Esophagus (tissue), 2 donors: ENCODE measurements at regions not wholly inside any gene's neighbourhood (a gene's known extent, or its start where the extent isn't known, plus 50 kb on each side); places are given as distances from the start of the nearest gene placed in this dataset.

ENCODE experiments used
- H3K27ac ChIP-seq, 2 donors: one replicate each; pipeline ENCODE4 v1.5.1; 2013; ENCODE audit warnings: low read depth in 2 of 2, mild to moderate bottlenecking in 2 of 2, inconsistent platforms in 1 of 2, low read length in 1 of 2, moderate library complexity in 1 of 2
- H3K27me3 ChIP-seq, 2 donors: one replicate each; pipeline ENCODE4 v1.6.1; 2013; ENCODE audit warnings: low read length in 2 of 2, control low read depth in 1 of 2, mild to moderate bottlenecking in 1 of 2; ENCODE audit not compliant: insufficient read depth in 2 of 2, control insufficient read depth in 1 of 2
- H3K36me3 ChIP-seq, 2 donors: one replicate each; pipeline ENCODE4 v1.6.1; 2013; ENCODE audit warnings: low read length in 1 of 2; ENCODE audit not compliant: control insufficient read depth in 2 of 2, insufficient read depth in 2 of 2
- H3K4me1 ChIP-seq, 2 donors: one replicate each; pipeline ENCODE4 v1.6.1; 2013; ENCODE audit warnings: low read length in 1 of 2; ENCODE audit not compliant: control insufficient read depth in 2 of 2, insufficient read depth in 2 of 2
- H3K4me3 ChIP-seq, 2 donors: one replicate each; pipeline ENCODE4 v1.5.1; 2013; ENCODE audit warnings: low read length in 2 of 2, mild to moderate bottlenecking in 2 of 2, low read depth in 1 of 2, moderate library complexity in 1 of 2
- H3K9me3 ChIP-seq, 2 donors: one replicate each; pipeline ENCODE4 v1.6.1; 2013; ENCODE audit warnings: mild to moderate bottlenecking in 2 of 2, low read depth in 1 of 2, low read length in 1 of 2, moderate library complexity in 1 of 2; ENCODE audit not compliant: control insufficient read depth in 2 of 2, insufficient read depth in 1 of 2
- WGBS, 2 donors: extraction: QIAGEN DNeasy Blood & Tissue Kit; methylation state at CpG; one replicate each; pipeline ENCODE4 v1.1.7; 2013; 5-methylcytosine and 5-hydroxymethylcytosine counted together
- donor health status: healthy with polysubstance abuse.
- donor health status: Bipolar disorder and iron deficiency.

GRCh38 chr14:97779140-97779539 is 982.0 kb downstream of the VRK1 start:
- H3K4me3 ChIP-seq: no peak overlapping the region
- H3K27me3 ChIP-seq: no peaks in the 10 kb centered on the region
- no peaks in the 10 kb centered on the region for H3K9me3 ChIP-seq
- H3K4me1 ChIP-seq: peaks cover 2 to 8% of the 10 kb centered on the region in 2 donors
- H3K27ac ChIP-seq: no peak overlapping the region
- H3K36me3 ChIP-seq: no peaks in the 10 kb centered on the region
- 77 to 81% methylated on average over 5 of the region's 5 CpGs for WGBS, 2 donors

GRCh38 chr14:97780804-97781203 is 983.6 kb downstream of the VRK1 start:
- Histone ChIP-seq H3K27ac (no peak overlapping the region), H3K36me3 (no peaks in the 10 kb centered on the region), H3K4me3 (no peak overlapping the region), H3K4me1 (peaks cover 0 to 8% of the 10 kb centered on the region in 2 donors), H3K9me3 (no peaks in the 10 kb centered on the region), H3K27me3 (no peaks in the 10 kb centered on the region)
- 90 to 92% methylated on average over 5 of the region's 5 CpGs for WGBS, 2 donors

- H3K27me3 ChIP-seq: no peaks in the 10 kb centered on the region
- no peaks in the 10 kb centered on the region for H3K9me3 ChIP-seq
- peaks cover 0 to 2% of the 10 kb centered on the region in 2 donors for H3K4me1 ChIP-seq
- H3K27ac ChIP-seq: no peak overlapping the region
- no peak overlapping the region for H3K4me3 ChIP-seq
- 81 to 85% methylated on average over 5 of the region's 5 CpGs for WGBS, 2 donors
- H3K36me3 ChIP-seq: no peaks in the 10 kb centered on the region
These were observed 984.8 kb downstream of the VRK1 start for GRCh38 chr14:97781961-97782360.

GRCh38 chr14:97782871-97783414 is 985.8 kb downstream of the VRK1 start:
- Histone ChIP-seq H3K27me3 (no peaks in the 10 kb centered on the region), H3K4me1 (no peaks in the 10 kb centered on the region), H3K4me3 (no peak overlapping the region), H3K9me3 (no peaks in the 10 kb centered on the region), H3K36me3 (no peaks in the 10 kb centered on the region), H3K27ac (no peak overlapping the region)
- 72 to 86% methylated on average over 8 of the region's 8 CpGs for WGBS, 2 donors

GRCh38 chr14:97785495-97785894 is 988.3 kb downstream of the VRK1 start:
- WGBS, 2 donors: 94 to 99% methylated on average over 1 of the region's 1 CpG
- Histone ChIP-seq H3K27ac (no peak overlapping the region), H3K36me3 (no peaks in the 10 kb centered on the region), H3K27me3 (no peaks in the 10 kb centered on the region), H3K9me3 (no peaks in the 10 kb centered on the region), H3K4me3 (no peak overlapping the region), H3K4me1 (no peaks in the 10 kb centered on the region)

- H3K9me3 ChIP-seq: no peaks in the 10 kb centered on the region
- H3K27ac ChIP-seq: no peak overlapping the region
- H3K27me3 ChIP-seq: no peaks in the 10 kb centered on the region
- no peaks in the 10 kb centered on the region for H3K4me1 ChIP-seq
- H3K4me3 ChIP-seq: no peak overlapping the region
- H3K36me3 ChIP-seq: no peaks in the 10 kb centered on the region
These were observed 991.2 kb downstream of the VRK1 start for GRCh38 chr14:97788364-97788763.

GRCh38 chr14:97788846-97789526 is 991.8 kb downstream of the VRK1 start:
- Histone ChIP-seq H3K36me3 (no peaks in the 10 kb centered on the region), H3K4me1 (no peaks in the 10 kb centered on the region), H3K9me3 (no peaks in the 10 kb centered on the region), H3K4me3 (no peak overlapping the region), H3K27me3 (no peaks in the 10 kb centered on the region), H3K27ac (no peak overlapping the region)
- 91 to 95% methylated on average over 7 of the region's 7 CpGs for WGBS, 2 donors

GRCh38 chr14:97791072-97791471 is 993.9 kb downstream of the VRK1 start:
- WGBS, 2 donors: 79 to 81% methylated on average over 6 of the region's 6 CpGs
- Histone ChIP-seq H3K27me3 (no peaks in the 10 kb centered on the region), H3K4me3 (no peak overlapping the region), H3K9me3 (no peaks in the 10 kb centered on the region), H3K4me1 (no peaks in the 10 kb centered on the region), H3K36me3 (no peaks in the 10 kb centered on the region), H3K27ac (no peak overlapping the region)

GRCh38 chr14:97791906-97792305 is 994.7 kb downstream of the VRK1 start:
- Histone ChIP-seq H3K4me3 (no peak overlapping the region), H3K27me3 (no peaks in the 10 kb centered on the region), H3K9me3 (no peaks in the 10 kb centered on the region), H3K4me1 (no peaks in the 10 kb centered on the region), H3K36me3 (no peaks in the 10 kb centered on the region), H3K27ac (no peak overlapping the region)
- 80% methylated on average over 8 of the region's 8 CpGs for WGBS, 2 donors

GRCh38 chr14:97796511-97796910 is 999.3 kb downstream of the VRK1 start:
- Histone ChIP-seq H3K27ac (no peak overlapping the region), H3K36me3 (no peaks in the 10 kb centered on the region), H3K4me1 (no peaks in the 10 kb centered on the region), H3K27me3 (no peaks in the 10 kb centered on the region), H3K9me3 (no peaks in the 10 kb centered on the region), H3K4me3 (no peak overlapping the region)
- 54 to 72% methylated on average over 5 of the region's 5 CpGs for WGBS, 2 donors
